Activated T-helper 17 cell treated with anti-CD3 and anti-CD28 coated beads, Interleukin-2, amount 50 U/mL, for 72 hours (primary cell): ENCODE measurements at regions not wholly inside any gene's neighbourhood (a gene's known extent, or its start where the extent isn't known, plus 50 kb on each side); places are given as distances from the start of the nearest gene placed in this dataset.

Experiments used
- ATAC-seq: fragments of 150-1000 bp; cut with Tn5 transposase; replicated peaks from 2 replicates; pipeline ENCODE4 v1.10.0; 2021; ENCODE audit warnings: mild to moderate bottlenecking, moderate library complexity
- H3K27ac Mint-ChIP-seq: one replicate; pipeline ENCODE4 v1.8.0; 2022; ENCODE audit warnings: mixed read lengths
- H3K27me3 Mint-ChIP-seq: one replicate; pipeline ENCODE4 v1.8.0; 2022; ENCODE audit warnings: mixed read lengths
- H3K36me3 Mint-ChIP-seq: one replicate; pipeline ENCODE4 v1.8.0; 2022; ENCODE audit warnings: low read depth, mild to moderate bottlenecking, mixed read lengths
- H3K4me1 Mint-ChIP-seq: one replicate; pipeline ENCODE4 v1.8.0; 2022; ENCODE audit warnings: mixed read lengths
- H3K4me3 Mint-ChIP-seq: one replicate; pipeline ENCODE4 v1.8.0; 2022; ENCODE audit warnings: mild to moderate bottlenecking, mixed read lengths
- H3K9me3 Mint-ChIP-seq: one replicate; pipeline ENCODE4 v1.8.0; 2022; ENCODE audit warnings: mixed read lengths

DNA sequence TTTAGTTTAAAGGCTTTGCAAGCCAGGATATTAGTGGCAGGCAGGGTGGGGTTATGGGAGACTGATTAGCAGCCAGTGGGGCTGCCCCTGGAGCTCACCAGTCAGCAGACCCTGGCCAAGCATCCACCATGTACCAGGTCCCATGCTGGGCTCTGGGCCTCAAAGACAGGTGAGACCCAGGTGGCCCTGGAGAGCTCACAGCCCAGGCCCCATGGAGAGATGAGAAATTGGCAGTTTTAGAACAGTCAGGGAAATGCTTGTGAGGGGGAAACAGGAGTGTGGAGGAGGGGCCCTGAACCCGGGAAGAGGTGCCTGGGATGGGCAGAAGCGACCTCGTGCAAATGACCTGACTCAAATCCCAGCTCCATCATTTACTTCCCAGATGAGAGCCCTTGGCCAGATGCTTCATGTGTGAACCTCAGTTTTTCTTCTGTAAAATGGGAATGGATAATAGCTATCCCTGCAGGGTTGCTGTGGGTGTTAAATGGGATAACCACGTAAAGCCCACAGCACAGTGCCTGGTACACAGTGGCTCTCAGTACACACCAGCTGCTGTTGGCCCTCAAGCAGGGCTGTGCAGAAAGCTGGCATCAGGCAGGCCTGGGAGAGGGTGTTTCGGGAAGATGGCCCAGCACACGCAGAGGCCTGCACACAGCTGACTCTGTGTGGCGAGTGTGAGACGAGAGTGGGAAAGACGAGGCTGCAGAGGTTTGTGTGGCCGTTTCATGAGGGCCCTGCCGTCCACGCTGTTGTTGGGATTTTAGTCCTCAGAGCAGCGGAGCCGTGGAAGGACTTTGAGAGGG is 518.5 kb downstream of the PTPRU start:
- Mint-ChIP-seq H3K4me1 (no peaks in the 10 kb centered on the region), H3K9me3 (no peaks in the 10 kb centered on the region), H3K27ac (no peak overlapping the region), H3K36me3 (no peaks in the 10 kb centered on the region), H3K27me3 (peaks cover 6% of the 10 kb centered on the region), H3K4me3 (no peak overlapping the region)
- ATAC-seq, result no peak

DNA sequence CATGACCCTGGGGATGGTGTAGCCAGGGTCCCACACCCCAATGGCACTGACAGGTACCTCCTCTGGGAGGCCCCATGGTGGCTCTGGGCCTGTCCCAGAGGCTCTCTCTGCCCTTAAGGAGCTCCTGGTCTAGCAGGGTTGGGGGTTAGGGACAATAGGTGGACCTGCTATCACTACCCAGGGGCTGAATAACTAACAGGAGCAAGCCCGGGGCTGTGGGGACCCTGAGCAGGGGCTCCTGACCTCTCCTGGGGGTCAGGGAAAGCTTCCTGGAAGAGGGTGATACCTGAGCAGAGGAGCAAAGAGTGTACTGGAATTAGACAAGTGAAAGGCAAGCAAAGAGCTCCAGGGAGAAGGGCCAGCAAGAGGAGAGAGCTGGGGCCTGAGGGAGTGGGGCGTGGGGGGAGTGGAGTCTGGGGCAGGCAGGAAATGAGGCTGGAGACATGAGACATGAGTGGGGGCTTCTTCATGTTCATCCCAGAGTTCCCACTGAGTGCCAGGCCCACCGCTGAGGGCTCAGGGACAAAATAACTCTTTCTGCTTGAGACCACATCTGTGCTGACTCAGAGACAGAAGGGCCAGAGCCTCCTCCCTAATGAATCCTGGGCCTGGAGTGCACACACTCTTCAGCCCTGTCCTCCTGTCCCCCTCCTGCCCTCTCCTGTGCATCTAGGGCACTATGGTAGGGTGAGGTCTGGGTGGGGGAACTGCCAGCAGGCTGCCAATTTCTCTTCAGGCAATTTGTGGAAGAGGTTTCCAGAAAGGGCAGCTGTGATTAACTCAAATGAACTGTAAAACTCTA is 517.6 kb downstream of the PTPRU start:
- no peak overlapping the region for H3K27ac Mint-ChIP-seq
- ATAC-seq, result no peak

DNA sequence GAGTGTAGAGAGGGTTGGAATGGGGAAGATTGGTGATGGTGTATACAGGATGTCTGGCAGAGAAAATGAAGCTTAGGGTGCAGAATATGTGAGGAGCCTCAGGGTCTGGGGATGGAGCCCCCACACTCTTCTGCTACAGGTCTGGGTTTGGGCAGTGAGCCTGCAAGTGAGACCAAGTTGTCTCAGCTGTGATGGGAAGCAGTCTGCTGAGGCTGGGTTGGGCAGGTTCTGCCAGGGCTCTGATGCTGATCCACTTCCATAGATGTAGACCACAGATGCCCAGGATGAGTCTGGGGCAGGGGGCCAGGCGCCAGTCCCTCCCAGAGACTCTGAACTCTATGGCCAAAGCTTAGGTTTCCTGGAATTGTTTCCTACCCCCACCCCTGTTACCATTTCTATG is 516.9 kb downstream of the PTPRU start:
- ATAC-seq, result no peak
- Mint-ChIP-seq H3K27ac (no peak overlapping the region), H3K27me3 (peaks cover 6% of the 10 kb centered on the region), H3K36me3 (no peaks in the 10 kb centered on the region), H3K9me3 (no peaks in the 10 kb centered on the region), H3K4me3 (no peak overlapping the region), H3K4me1 (no peaks in the 10 kb centered on the region)

More for the DNA sequence above, 517.6 kb downstream of the PTPRU start:
- no peaks in the 10 kb centered on the region for H3K4me1 Mint-ChIP-seq
- no peaks in the 10 kb centered on the region for H3K36me3 Mint-ChIP-seq
- H3K4me3 Mint-ChIP-seq, result no peak overlapping the region
- H3K27me3 Mint-ChIP-seq, result peaks cover 6% of the 10 kb centered on the region
- H3K9me3 Mint-ChIP-seq, result no peaks in the 10 kb centered on the region

DNA sequence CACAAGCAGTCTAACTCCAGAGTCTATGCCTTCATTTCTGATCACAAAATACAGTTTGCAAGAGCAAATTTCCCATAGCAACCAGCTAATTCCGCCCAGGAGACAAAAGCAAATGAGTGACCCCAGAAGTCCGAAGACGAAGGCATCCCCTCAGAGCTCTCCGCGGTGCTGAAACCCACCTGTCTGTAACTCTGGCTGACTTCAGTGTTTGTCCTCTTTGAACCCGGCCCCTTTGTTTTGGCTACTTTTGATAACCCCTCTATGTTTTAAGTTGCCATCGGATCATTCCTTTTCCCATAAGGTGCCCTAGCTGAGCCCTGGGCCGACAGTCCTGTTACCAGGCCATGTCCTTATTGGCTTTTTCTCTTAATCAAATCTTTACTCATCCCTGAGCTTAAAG is 515.8 kb downstream of the PTPRU start:
- no peak for ATAC-seq

DNA sequence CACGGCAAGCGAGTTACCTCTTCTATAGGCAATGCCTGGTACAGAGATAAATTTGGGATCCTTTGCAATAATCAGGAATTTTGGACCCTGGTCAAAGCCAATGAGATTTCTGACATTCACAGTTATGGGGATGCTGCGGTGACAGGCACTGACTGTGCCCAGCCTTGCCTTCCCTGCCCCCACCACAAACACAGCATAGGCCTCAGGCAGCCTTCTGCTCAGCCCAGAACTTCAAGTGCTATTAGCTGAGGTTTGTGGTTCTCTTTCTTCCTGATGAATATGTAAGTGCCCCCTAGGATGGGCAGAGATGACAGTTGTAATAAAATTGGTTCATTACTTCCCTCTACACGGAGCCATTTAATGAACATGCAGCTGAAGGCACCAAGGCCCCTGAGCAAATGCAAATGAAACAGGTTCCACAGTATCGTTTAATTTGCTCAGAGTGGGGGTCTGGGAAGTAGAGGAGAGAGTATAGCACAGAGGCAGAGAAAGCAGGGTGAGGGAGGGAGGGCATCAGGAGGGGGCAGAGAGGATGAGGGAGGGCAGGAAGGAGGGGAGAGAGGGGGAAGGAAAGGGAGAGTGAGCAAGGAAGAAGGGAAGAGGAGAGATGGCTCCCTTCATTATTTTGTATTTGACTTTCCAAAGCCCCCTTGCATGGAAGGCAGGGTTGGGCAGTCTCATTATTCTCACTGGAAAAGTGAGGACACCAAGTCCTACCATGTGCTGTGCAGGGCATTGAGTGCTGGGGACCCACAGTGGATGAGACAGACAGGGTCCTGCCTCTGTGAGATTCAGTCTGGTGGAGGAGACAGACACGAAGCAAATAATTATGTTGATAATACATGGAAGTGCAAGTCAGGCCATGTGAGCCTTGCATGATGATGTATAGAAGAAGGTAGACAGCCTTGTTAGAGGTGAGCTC is 513.0 kb downstream of the PTPRU start:
- H3K9me3 Mint-ChIP-seq, result no peaks in the 10 kb centered on the region
- H3K4me3 Mint-ChIP-seq, result no peak overlapping the region
- no peak for ATAC-seq
- no peak overlapping the region for H3K27ac Mint-ChIP-seq
- no peaks in the 10 kb centered on the region for H3K36me3 Mint-ChIP-seq
- no peaks in the 10 kb centered on the region for H3K4me1 Mint-ChIP-seq
- peaks cover 6% of the 10 kb centered on the region for H3K27me3 Mint-ChIP-seq

More for the DNA sequence above, 515.8 kb downstream of the PTPRU start:
- H3K36me3 Mint-ChIP-seq, result no peaks in the 10 kb centered on the region
- H3K4me3 Mint-ChIP-seq, result no peak overlapping the region
- H3K9me3 Mint-ChIP-seq, result no peaks in the 10 kb centered on the region
- peaks cover 6% of the 10 kb centered on the region for H3K27me3 Mint-ChIP-seq
- H3K27ac Mint-ChIP-seq, result no peak overlapping the region
- no peaks in the 10 kb centered on the region for H3K4me1 Mint-ChIP-seq

DNA sequence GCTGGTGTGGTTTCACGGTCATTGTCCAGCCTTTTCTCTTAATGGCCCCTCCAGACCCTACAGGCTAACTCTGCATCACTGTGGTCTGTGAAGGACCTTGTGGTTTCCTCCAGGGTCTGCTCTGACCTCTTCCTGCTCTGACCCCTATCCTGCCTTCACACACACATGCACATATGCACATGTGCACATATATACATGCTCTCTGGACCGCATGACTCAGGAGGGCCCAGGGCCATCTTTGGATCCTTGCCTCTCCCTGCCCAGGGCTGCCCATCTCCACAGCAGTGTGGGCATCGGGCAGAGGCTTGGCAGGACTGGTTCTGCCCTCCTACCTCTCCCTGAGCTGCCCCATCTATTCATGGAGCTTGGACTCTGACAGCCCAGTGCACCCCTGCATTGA is 510.9 kb downstream of the PTPRU start:
- Mint-ChIP-seq H3K9me3 (no peaks in the 10 kb centered on the region), H3K36me3 (no peaks in the 10 kb centered on the region), H3K27me3 (peaks cover 14% of the 10 kb centered on the region), H3K4me3 (no peak overlapping the region), H3K4me1 (no peaks in the 10 kb centered on the region), H3K27ac (no peak overlapping the region)
- no peak for ATAC-seq

DNA sequence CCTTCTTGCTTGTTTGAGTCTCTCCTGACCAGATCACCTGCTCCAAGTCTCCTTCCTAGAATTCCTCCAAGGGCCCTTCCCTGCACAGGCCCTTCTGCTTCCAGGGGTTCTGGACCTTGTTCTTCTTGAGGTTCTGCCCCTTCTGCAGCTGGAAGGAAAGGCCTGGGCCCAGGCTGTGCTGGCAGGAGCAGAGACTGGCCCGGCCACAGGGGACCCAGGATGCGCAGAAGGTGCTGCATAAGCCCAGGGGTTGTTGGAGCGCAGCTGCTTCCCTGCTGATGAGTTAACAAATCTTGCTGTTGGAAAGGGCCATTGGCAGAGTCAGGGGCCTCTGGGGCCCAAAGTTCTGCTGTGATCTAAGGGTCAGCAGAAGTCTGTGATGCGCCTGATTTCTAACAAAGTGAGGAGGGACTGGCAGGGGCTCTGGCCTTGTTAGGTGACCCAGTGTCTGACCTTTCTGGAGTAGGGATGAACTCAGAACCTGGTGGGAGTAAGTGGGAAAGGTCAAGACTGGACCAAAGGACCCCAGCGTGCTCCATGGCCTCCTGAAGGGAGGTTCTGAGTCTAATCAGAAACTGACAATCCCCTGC is 509.8 kb downstream of the PTPRU start:
- Mint-ChIP-seq H3K4me3 (no peak overlapping the region), H3K9me3 (no peaks in the 10 kb centered on the region), H3K27ac (no peak overlapping the region), H3K27me3 (peaks cover 20% of the 10 kb centered on the region), H3K36me3 (no peaks in the 10 kb centered on the region), H3K4me1 (no peaks in the 10 kb centered on the region)
- ATAC-seq, result no peak

DNA sequence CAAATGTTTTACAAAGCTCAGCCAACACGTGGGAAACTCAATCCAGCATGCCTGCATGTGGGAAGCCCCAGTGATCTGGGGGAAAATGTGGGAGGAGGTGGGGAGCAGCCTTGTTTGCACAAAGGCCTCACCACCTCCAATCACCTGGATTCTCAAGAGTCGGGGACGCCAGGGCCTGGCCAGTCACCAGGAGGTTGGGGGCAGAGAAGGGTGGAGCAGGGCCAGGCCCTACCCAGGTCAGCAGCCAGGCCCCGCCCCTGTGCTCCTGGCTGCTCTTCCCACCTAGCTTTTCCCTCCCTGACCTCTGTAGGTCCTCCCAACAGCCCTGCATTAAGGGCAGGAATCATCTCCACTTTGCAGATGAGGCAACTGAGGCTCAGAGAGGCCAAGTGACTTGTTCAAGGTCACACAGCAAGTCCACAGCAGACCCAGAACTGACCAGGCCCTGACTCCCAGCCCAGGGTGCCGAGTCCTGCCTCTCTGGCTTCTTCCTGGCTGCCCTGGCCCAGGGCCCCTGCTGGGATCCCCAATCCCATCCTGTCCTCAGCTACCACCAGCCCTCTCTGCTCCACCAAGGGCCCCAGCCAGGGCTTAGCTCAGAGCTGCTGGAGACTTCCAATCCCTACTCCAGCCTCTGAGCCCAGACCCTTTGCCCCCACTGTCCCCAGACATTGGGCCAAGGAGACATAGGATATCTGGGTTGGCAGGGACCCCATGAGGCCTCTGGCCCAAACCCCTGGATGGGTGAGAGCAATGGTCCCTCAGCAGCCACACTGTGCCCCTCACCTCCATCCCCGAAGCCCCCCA is 508.6 kb downstream of the PTPRU start:
- Mint-ChIP-seq H3K4me1 (no peaks in the 10 kb centered on the region), H3K4me3 (no peak overlapping the region), H3K36me3 (no peaks in the 10 kb centered on the region), H3K9me3 (no peaks in the 10 kb centered on the region), H3K27me3 (peaks cover 19% of the 10 kb centered on the region), H3K27ac (no peak overlapping the region)
- no peak for ATAC-seq

DNA sequence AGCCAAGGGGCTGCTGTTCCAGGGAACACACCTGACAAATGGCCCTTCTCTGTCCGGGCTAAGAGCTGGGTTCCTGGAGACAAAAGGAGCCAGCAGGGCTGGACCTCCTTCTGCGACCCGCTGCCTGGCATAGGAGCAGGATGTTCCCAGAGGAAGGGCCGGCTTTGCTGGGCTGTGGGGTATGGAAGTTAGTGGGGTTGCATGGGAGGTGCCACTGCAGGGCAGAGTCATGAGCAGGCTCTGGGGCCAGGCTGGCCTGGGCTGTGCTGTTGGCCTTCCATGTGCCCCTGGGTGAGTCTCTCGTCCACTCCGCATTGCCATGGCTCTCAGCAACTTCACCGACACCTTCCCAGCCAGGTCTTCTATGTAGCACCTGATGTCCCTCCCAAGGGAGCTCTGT is 507.6 kb downstream of the PTPRU start:
- no peak overlapping the region for H3K4me3 Mint-ChIP-seq
- H3K27me3 Mint-ChIP-seq, result peaks cover 19% of the 10 kb centered on the region
- H3K27ac Mint-ChIP-seq, result no peak overlapping the region
- H3K4me1 Mint-ChIP-seq, result no peaks in the 10 kb centered on the region
- no peaks in the 10 kb centered on the region for H3K9me3 Mint-ChIP-seq
- ATAC-seq, result no peak
- H3K36me3 Mint-ChIP-seq, result no peaks in the 10 kb centered on the region

DNA sequence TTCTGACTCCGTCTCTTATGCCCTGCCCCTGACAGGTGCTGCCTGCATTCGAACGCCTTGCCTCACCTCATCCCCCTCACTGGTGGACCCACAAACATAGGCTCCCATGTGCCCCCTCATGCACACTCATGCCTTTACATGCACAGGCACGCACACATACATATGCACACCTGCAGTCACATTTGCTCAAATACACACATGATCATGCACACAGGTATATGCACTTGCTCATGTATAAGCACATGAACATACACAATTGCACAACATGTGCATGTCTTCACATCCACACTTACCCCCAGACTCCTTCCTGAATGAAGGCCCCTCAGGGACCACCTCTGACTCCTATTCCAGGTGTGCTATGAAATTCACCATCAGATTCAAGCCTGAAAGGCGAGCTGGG is 506.9 kb downstream of the PTPRU start:
- H3K4me3 Mint-ChIP-seq, result no peak overlapping the region
- peaks cover 19% of the 10 kb centered on the region for H3K27me3 Mint-ChIP-seq
- H3K9me3 Mint-ChIP-seq, result no peaks in the 10 kb centered on the region
- no peak overlapping the region for H3K27ac Mint-ChIP-seq
- ATAC-seq, result no peak
- no peaks in the 10 kb centered on the region for H3K36me3 Mint-ChIP-seq
- no peaks in the 10 kb centered on the region for H3K4me1 Mint-ChIP-seq

DNA sequence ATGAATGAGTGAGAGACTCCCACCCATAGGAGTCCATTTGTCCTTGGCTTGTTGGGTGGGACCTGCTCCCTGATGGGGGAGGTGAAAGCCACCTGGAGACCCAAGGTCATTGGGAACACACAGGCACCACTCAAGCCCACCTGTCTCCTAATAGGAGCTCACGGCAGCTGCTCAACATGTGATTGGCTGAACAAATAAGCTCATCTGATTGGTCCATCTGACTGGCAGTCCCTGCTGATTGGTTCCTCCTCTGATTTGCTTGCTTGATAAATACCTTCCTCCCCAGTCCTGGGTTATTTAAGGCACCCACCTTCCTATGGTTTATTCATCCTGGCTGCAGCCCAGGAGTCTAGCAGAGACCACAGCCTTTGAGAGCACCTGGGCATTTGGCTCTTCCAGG is 502.9 kb downstream of the PTPRU start:
- Mint-ChIP-seq H3K4me1 (no peaks in the 10 kb centered on the region), H3K27me3 (peaks cover 38% of the 10 kb centered on the region), H3K36me3 (no peaks in the 10 kb centered on the region), H3K27ac (no peak overlapping the region), H3K9me3 (peaks cover 4% of the 10 kb centered on the region), H3K4me3 (no peak overlapping the region)
- no peak for ATAC-seq

DNA sequence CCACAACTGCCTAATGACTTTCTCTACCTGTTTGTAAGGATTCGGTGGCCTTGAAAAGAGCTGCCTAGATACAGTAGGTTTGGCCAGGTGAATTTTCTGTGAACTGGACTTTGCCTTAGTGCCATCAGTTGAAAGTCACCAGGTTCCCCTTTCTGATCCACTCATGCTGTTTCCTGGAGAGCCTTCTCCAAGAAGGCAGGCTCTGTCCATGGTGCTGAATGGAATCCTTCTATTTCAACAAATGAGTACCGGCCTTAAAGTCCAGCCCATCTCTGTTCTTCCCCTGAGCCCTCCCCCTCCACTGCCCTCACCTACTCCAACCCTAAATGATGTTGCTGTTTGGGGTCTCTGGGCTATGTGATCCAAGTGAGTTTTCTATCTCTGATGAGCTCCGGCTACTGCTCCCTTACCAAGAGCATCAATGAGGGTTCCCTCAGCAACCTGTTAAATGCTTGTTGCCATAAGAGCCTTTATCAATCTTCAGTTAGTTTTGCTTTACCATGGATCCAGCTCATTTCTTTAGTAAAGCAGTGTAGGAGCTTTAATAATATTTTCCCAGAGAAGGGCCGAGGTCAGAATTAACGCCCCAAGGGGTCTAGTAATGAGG is 500.4 kb downstream of the PTPRU start:
- no peaks in the 10 kb centered on the region for H3K4me1 Mint-ChIP-seq
- ATAC-seq, result no peak
- H3K4me3 Mint-ChIP-seq, result no peak overlapping the region
- peaks cover 4% of the 10 kb centered on the region for H3K9me3 Mint-ChIP-seq
- H3K27ac Mint-ChIP-seq, result no peak overlapping the region
- H3K27me3 Mint-ChIP-seq, result peaks cover 32% of the 10 kb centered on the region
- no peaks in the 10 kb centered on the region for H3K36me3 Mint-ChIP-seq

DNA sequence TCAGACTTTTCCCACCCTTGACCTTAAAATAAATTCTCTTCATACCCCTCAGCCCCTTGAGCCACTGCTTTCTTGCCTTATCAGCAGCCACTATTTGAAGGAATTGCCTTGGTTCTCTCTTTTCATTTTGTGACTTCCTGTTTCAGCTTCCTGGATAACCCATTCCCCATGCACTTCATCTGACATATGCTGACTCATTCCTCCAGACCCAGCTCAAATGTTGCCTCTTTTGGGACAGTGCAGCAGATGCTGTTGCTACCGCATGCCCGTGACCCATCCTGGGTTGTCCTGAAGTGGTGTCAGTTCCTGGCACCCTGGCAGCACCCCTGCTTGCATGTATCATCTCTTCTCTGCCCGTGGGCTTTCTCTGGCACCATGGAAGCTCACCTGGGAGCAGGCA is 496.1 kb downstream of the PTPRU start:
- Mint-ChIP-seq H3K9me3 (peaks cover 4% of the 10 kb centered on the region), H3K4me1 (no peaks in the 10 kb centered on the region), H3K27me3 (peaks cover 19% of the 10 kb centered on the region), H3K27ac (no peak overlapping the region), H3K36me3 (no peaks in the 10 kb centered on the region), H3K4me3 (no peak overlapping the region)
- ATAC-seq, result no peak
